Effector CD4-positive, alpha-beta T cell (primary cell): ENCODE measurements at regions not wholly inside any gene's neighbourhood (a gene's known extent, or its start where the extent isn't known, plus 50 kb on each side); places are given as distances from the start of the nearest gene placed in this dataset.
A peak's percentile ranks its signal among the peaks of the same experiment; 100 is the strongest.

Experiments
- DNase-seq: peaks from one replicate; pipeline ENCODE4 v3.0.0-alpha.2; 2020

DNA sequence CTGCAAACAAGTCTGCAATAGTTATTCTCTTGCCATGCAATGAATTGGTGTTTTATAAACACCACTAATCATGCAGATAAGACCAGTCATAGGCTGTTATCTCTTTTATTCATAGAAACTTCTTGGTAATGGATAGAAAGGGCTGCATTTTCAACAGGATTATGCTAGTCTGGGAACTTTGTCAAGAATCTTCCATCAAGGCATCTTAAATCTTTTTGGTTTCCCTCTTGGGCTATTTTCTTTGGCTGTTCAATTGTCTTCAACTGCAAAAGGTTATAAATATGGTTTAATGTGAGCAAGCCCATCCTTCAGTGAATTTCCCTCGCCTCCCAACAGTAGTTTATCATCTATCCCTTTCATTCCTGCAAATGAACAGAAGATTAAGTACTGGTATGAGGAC, 59.0 kb upstream of the MINAR1 start:
- no peak for DNase-seq

DNA sequence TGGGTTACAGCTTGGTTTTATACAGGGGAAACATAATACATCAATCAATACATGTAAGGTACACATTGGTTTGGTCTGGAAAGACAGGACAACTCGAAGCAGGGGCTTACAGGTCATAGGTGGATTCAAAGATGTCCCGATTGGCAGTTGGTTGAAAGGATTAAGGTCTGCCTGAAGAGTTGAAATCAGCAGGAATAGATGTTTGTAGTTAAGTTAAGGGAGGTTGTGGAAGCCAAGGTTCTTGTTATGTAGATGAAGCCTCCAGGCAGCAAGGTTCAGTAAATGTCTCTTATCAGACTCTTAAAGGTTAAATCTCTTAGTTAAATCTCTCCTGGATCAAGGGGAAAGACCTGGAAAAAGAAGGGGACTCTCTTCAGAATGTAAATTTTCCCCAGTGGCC, 58.4 kb upstream of the MINAR1 start:
- DNase-seq, result no peak

DNA sequence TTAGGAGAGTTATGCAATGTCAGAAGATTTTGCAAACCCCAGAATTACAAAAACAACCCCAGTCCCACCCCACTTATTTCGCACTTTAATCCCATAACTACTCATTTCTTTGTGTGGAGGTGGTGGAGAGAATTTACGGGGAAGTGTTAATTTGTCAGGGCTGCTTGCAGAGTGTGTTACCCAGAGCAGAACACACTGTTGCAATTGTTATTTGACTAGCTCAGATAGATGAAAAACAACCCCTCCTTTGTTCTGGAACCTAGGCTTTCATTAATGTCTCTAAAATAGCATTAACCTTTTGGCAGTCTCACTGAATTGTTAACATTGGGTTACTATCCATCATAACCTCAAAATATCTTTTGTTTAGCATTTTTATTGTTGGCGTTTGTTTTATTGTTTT, 55.8 kb upstream of the MINAR1 start:
- no peak for DNase-seq

DNA sequence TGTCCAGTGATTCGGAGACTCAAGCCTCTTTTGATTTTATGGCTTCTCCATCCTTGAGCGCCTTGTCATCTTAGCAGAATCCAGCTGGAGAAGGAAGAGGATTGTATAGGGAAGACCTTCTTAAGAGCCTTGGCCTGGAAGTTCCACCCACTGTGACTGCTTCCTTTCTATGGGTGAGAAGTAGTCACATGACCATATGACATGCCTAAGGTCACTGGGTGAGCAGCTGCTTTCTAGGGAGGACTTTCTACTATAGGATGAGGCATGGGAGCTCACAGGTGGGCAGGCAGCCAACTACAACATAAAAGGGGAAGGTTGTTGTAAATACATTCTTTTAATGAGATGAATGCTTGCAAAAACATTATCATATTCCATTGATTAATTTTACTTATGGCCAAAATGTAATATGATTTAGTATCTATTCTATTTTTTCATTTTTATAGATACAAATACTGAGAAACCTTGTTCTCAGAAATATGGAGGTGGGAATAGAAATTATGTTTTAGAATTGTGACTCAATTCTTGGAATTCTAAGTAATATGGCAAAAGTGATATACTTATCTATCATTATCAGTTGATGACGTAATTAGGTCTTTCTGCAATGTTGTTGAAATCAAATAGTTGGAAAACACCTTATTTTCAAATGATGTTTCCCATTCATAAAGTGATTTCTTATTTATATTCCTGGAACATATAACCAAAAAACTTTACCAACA, 53.6 kb upstream of the MINAR1 start:
- DNase-seq, result no peak

DNA sequence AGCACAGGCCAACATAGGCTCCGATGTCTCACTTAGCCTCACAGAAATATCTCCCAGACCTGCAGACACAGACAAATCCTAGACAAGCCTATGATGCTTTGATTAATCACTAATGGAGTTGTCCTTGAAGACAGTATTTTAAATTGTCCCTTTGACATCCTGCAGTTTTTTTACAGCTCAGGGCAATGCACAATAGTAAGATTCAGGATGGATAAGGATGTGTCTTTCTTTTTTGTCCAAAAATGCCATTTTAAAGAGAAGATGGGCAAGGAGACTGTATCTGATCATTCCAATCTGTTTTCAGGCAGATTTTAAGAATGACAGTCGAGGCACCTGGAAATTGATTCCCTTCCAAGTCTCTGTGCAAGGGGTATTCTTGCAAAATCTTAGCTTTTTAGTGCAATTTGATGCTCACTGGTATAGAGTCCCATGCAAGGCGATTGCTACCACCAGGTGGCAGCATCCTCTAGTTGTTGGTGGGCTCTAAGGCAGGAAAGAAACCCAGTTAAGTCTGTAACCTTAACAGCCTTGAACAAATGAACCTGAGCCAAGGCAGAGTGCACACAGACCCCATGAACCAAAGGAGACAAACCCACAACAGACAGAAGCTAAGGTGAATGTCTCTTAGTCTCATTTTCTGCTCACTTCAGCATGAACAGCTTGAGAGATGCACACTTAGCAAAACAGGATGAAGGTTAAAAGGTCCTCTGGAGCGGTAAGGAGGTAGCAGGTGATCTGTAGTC, 51.2 kb upstream of the MINAR1 start:
- DNase-seq, result peak; percentile 71

DNA sequence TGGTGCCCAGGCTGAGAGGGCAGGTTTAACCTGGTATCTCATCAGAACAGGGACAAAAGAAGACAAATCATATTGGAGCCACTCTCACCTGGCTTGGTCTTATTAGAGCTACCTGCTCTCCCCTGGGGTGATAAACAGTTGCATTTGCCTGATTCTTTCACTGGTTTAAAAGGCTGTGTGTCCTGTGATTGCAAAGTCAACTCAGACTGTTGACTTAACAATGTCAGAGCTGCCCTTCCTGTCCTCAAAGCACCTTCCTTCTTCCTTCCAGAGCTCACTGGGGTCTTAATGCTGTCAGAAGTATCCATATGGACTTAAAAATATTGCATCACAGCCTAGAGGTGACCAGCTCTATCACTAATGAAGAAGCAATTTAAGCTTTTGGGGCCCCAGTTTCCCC, 50.5 kb upstream of the MINAR1 start:
- no peak for DNase-seq
